ENCODE measurements at regions not wholly inside any gene's neighbourhood (a gene's known extent, or its start where the extent isn't known, plus 50 kb on each side); places are given as distances from the start of the nearest gene placed in this dataset.

DNA sequence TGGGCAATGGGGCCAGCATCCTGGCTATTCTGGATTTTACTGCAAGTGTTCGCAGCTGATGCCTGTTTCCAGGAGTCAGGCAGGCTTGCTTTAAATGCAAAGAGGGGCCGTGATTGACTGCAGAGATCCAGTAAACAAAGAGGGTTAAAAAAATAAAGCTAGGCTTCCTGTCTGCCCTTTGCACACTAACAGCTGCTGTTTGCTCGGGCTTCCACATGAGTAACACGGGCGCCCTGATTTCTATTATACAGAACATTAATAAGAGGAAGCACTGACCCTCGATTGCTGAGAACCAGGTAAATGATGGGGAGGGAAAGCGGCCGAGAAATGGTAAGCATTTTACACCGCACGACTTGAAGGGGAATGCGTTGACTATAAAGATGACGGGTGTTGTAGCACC is 254.2 kb upstream of the ZNF507 start:
- H3K27ac ChIP-seq: no peak overlapping the region
- H3K36me3 ChIP-seq: no peaks in the 10 kb centered on the region
- no peaks in the 10 kb centered on the region for H3K9me3 ChIP-seq
- peaks cover 0 to 6% (median 0%) of the 10 kb centered on the region in 4 donors for H3K4me1 ChIP-seq
- H3K27me3 ChIP-seq: no peaks in the 10 kb centered on the region
- ATAC-seq (ENCODE audit: low FRiP score in 2 of 2) (no peak), DNase-seq (no peak)
- WGBS, 2 donors: 19 to 34% methylated on average over 12 of the region's 12 CpGs
- H3K4me3 ChIP-seq: no peak overlapping the region
- TF ChIP-seq, protein P1, sequence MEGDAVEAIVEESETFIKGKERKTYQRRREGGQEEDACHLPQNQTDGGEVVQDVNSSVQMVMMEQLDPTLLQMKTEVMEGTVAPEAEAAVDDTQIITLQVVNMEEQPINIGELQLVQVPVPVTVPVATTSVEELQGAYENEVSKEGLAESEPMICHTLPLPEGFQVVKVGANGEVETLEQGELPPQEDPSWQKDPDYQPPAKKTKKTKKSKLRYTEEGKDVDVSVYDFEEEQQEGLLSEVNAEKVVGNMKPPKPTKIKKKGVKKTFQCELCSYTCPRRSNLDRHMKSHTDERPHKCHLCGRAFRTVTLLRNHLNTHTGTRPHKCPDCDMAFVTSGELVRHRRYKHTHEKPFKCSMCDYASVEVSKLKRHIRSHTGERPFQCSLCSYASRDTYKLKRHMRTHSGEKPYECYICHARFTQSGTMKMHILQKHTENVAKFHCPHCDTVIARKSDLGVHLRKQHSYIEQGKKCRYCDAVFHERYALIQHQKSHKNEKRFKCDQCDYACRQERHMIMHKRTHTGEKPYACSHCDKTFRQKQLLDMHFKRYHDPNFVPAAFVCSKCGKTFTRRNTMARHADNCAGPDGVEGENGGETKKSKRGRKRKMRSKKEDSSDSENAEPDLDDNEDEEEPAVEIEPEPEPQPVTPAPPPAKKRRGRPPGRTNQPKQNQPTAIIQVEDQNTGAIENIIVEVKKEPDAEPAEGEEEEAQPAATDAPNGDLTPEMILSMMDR (IDR thresholded peaks at IDR 0.05): no peak
- TF ChIP-seq EP300 (IDR thresholded peaks at IDR 0.05): no peak

DNA sequence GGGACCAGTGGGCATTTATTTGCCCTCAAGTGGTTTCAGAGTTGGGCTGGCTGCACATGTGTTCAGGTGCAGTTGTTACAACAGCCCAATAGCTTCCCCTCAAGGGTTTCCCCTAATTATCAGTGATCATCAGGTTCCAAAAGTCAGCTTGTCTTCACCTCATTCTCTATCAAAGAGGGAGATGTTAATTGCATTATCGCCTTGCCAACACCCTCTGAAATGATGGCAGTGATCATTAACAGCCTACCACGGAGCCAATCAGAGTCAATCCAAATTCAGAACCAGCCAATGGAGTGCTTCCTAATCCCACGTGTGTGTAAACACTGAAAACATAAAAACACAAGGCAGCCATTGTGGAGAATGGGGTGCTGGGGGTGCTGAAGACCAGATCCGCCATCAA is 248.4 kb upstream of the ZNF507 start:
- Histone ChIP-seq H3K27me3 (no peaks in the 10 kb centered on the region), H3K27ac (no peak overlapping the region), H3K4me1 (peaks cover 0 to 5% (median 0%) of the 10 kb centered on the region in 4 donors), H3K9me3 (no peaks in the 10 kb centered on the region), H3K36me3 (no peaks in the 10 kb centered on the region), H3K4me3 (no peak overlapping the region)
- ATAC-seq (ENCODE audit: low FRiP score in 2 of 2): no peak
- no peak for TF ChIP-seq POLR2A (IDR thresholded peaks at IDR 0.05)
- WGBS, 2 donors: 78 to 80% methylated on average over 4 of the region's 4 CpGs
- DNase-seq: no peak

DNA sequence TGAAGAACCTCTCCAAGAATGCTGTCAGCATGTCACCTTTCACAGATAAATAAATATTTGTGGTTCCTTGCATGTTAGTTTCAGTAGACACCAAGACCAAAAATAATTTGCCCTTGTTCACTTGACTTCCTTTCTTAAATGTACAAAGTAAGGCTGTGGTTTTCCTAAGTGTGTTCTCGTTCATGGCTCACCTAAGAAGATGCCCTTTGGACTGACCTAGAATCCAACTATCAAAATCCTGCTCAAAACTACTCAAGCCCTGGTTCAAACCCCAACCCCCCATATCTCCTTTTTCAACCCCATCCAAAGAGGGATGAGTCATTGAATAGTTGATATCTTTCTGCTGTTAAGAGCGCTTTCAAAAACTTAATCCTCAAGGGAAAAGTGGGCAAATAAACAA is 247.8 kb upstream of the ZNF507 start:
- Histone ChIP-seq H3K27me3 (no peaks in the 10 kb centered on the region), H3K4me3 (no peak overlapping the region), H3K9me3 (no peaks in the 10 kb centered on the region), H3K27ac (no peak overlapping the region), H3K4me1 (peaks cover 0 to 5% (median 0%) of the 10 kb centered on the region in 4 donors), H3K36me3 (no peaks in the 10 kb centered on the region)
- no peak for DNase-seq
- 41 to 43% methylated on average over 2 of the region's 2 CpGs for WGBS, 2 donors
- TF ChIP-seq EP300 (IDR thresholded peaks at IDR 0.05): no peak
- no peak for TF ChIP-seq POLR2A (IDR thresholded peaks at IDR 0.05)
- TF ChIP-seq, protein P1 (IDR thresholded peaks at IDR 0.05): no peak
- no peak for TF ChIP-seq POLR2AphosphoS5 (IDR thresholded peaks at IDR 0.05)
- no peak for ATAC-seq (ENCODE audit: low FRiP score in 2 of 2)

DNA sequence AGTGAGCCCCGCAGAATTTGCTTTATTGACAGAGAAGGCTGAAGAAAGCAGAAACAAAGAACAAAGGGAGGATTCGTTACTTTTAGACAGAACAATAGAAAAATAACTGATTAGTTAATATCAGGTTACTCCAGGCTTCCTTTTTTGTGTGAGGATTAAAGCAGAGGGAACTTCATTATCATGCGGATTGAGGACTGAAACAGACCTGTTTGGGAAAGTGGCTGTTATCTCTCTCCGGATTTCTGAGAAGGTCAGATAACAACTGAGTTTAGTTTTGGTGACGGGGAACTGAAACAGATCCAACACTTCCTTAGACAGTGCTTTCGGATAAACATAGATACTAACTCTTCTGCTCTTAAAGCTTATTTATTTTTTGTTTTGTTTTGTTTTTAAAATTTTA is 246.4 kb upstream of the ZNF507 start:
- peaks cover 0 to 5% (median 0%) of the 10 kb centered on the region in 4 donors for H3K4me1 ChIP-seq
- TF ChIP-seq POLR2AphosphoS5 (IDR thresholded peaks at IDR 0.05) (no peak), EP300 (IDR thresholded peaks at IDR 0.05) (no peak), POLR2A (IDR thresholded peaks at IDR 0.05) (no peak)
- TF ChIP-seq, protein P1 (IDR thresholded peaks at IDR 0.05): no peak
- no peaks in the 10 kb centered on the region for H3K36me3 ChIP-seq
- no peak for ATAC-seq (ENCODE audit: low FRiP score in 2 of 2)
- H3K27me3 ChIP-seq: no peaks in the 10 kb centered on the region
- WGBS, 2 donors: 21 to 25% methylated on average over 6 of the region's 6 CpGs
- H3K9me3 ChIP-seq: no peaks in the 10 kb centered on the region
- no peak overlapping the region for H3K4me3 ChIP-seq
- DNase-seq: no peak
- H3K27ac ChIP-seq: no peak overlapping the region

DNA sequence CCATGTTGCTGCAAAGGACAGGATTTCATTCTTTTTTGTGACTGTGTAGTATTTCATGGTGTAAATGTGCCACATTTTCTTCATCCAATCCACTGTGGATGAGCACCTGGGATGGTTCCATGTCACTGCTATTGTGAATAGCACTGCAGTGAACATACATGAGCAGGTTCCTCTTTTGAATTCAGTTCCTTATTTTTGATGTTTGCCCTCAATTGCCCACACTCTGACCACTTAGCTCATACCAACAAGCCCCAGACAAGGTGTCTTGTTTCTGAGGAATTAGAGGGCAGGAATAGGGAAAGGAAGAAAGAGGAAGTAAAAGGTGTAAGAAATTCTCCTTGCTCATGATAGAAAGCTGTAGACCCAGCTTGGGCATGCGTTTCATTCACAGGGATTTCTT is 244.2 kb upstream of the ZNF507 start:
- ATAC-seq (ENCODE audit: low FRiP score in 2 of 2) (no peak), DNase-seq (no peak)
- Histone ChIP-seq H3K27me3 (no peaks in the 10 kb centered on the region), H3K4me3 (no peak overlapping the region), H3K27ac (no peak overlapping the region), H3K9me3 (no peaks in the 10 kb centered on the region), H3K4me1 (peaks cover 0 to 5% (median 0%) of the 10 kb centered on the region in 4 donors), H3K36me3 (no peaks in the 10 kb centered on the region)
- 82 to 88% methylated on average over 1 of the region's 1 CpG for WGBS, 2 donors
- TF ChIP-seq, protein P1 (IDR thresholded peaks at IDR 0.05): no peak
- no peak for TF ChIP-seq POLR2AphosphoS5 (IDR thresholded peaks at IDR 0.05)
- no peak for TF ChIP-seq POLR2A (IDR thresholded peaks at IDR 0.05)
- no peak for TF ChIP-seq EP300 (IDR thresholded peaks at IDR 0.05)

All from upper lobe of left lung (tissue), 6 donors.